Pancreas (tissue), 10 donors: ENCODE measurements at regions not wholly inside any gene's neighbourhood (a gene's known extent, or its start where the extent isn't known, plus 50 kb on each side); places are given as distances from the start of the nearest gene placed in this dataset.

Experiments
- ATAC-seq, 4 donors: fragments of 200-7000 bp; cut with Tn5 transposase; one replicate each; pipeline versions ENCODE4 v1.8.0 to v1.9.1; 2020; ENCODE audit warnings: mild to moderate bottlenecking in 4 of 4, moderate library complexity in 4 of 4
- DNase-seq, 6 donors: peaks; one replicate each; pipeline ENCODE4 v3.0.0-alpha.2; 2020
- FAIRE-seq: peaks from 2 replicates; lab custom pipeline; 2012; peaks lifted over from hg19 to GRCh38; lab: Jason Lieb, UNC
- H3K27ac ChIP-seq, 4 donors: fragments of 200-600 bp; sonication (generic); 1 replicate in 3 of 4; 2 replicates in 1 of 4; pipeline versions ENCODE4 v1.5.0 to v1.8.0; 2020
- H3K27me3 ChIP-seq, 4 donors: fragments of 200-600 bp; one replicate each; pipeline ENCODE4 v1.8.0; 2021
- H3K36me3 ChIP-seq, 3 donors: fragments of 200-600 bp; sonication (generic) in 1 of 3; one replicate each; pipeline versions ENCODE4 v1.5.0 to v1.8.0; 2020 to 2021
- H3K4me1 ChIP-seq, 3 donors: fragments of 200-600 bp; one replicate each; pipeline ENCODE4 v1.8.0; 2021
- H3K4me3 ChIP-seq, 4 donors: fragments of 200-600 bp; sonication (generic) in 2 of 4; one replicate each; pipeline versions ENCODE4 v1.5.0 to v1.8.0; 2020 to 2021
- H3K9me3 ChIP-seq, 4 donors: fragments of 200-600 bp; one replicate each; pipeline ENCODE4 v1.8.0; 2021
- CTCF ChIP-seq, 4 donors: fragments of 200-600 bp; sonication (generic) in 3 of 4; IDR thresholded peaks; one replicate each; pipeline versions ENCODE4 v1.5.0 to v1.8.0; 2021; ENCODE audit warnings: antibody characterized with exemption in 4 of 4
- WGBS, 2 donors: extraction: QIAGEN DNeasy Blood & Tissue Kit; methylation state at CpG; one replicate each; pipeline ENCODE4 v1.1.7; 2013; 5-methylcytosine and 5-hydroxymethylcytosine counted together
- intact Hi-C, 3 donors: fragments of 100-400 bp; cut with DNase I; formaldehyde crosslinking; loops; one replicate each; pipeline versions ENCODE4 v1.11.1 to v1.14.2; 2022
- donor health status: healthy with polysubstance abuse.
- donor health status: DM: no; HTN: no; CAD: no; lungs with moderate emphysema.
- donor health status: DM: no; HTN: no; CAD: no.
- donor health status: control.
- donor health status: control.
- donor health status: Bipolar disorder and iron deficiency.
- donor health status: DM: yes; HTN: yes; CAD: no.
- donor health status: DM: no; HTN: no; CAD: no.
- donor health status: DM: no; HTN: no; CAD: no.
- donor health status: DM: yes; HTN: yes; CAD: no.

GRCh38 chr10:133010095-133010842 is 67.9 kb upstream of the CFAP46 start:
- DNase-seq (no peak), ATAC-seq (no peak), FAIRE-seq (no peak)
- Histone ChIP-seq H3K36me3 (no peaks in the 10 kb centered on the region), H3K27me3 (no peaks in the 10 kb centered on the region), H3K27ac (peak overlapping the region in 1 of 4 donors; percentile 33), H3K4me3 (no peak overlapping the region), H3K4me1 (no peaks in the 10 kb centered on the region), H3K9me3 (no peaks in the 10 kb centered on the region)
- intact Hi-C loops, result no loop called here
- TF ChIP-seq CTCF (IDR thresholded peaks at IDR 0.05), result no peak
- 72 to 81% methylated on average over 23 of the region's 23 CpGs for WGBS, 2 donors

- 34 to 38% methylated on average over 23 of the region's 23 CpGs for WGBS, 2 donors
- Histone ChIP-seq H3K27ac (peak overlapping the region in 3 of 4 donors; percentile 30 to 48 (median 33)), H3K4me1 (no peaks in the 10 kb centered on the region), H3K9me3 (no peaks in the 10 kb centered on the region), H3K4me3 (no peak overlapping the region), H3K27me3 (no peaks in the 10 kb centered on the region), H3K36me3 (no peaks in the 10 kb centered on the region)
- FAIRE-seq (no peak), ATAC-seq (peak in 3 of 4 donors; percentile 73 to 79 (median 78)), DNase-seq (peak in 4 of 6 donors; percentile 23 to 66 (median 40))
- intact Hi-C loops, result no loop called here
- no peak for TF ChIP-seq CTCF (IDR thresholded peaks at IDR 0.05)
Measured at GRCh38 chr10:133009218-133009950, 67.0 kb upstream of the CFAP46 start.

- Histone ChIP-seq H3K9me3 (no peaks in the 10 kb centered on the region), H3K27ac (no peak overlapping the region), H3K27me3 (no peaks in the 10 kb centered on the region), H3K36me3 (no peaks in the 10 kb centered on the region), H3K4me1 (no peaks in the 10 kb centered on the region), H3K4me3 (no peak overlapping the region)
- DNase-seq, result peak in 1 of 6 donors; percentile 38
- intact Hi-C loops, result no loop called here
- WGBS, 2 donors, result 71 to 82% methylated on average over 11 of the region's 11 CpGs
- no peak for FAIRE-seq
- no peak for TF ChIP-seq CTCF (IDR thresholded peaks at IDR 0.05)
- ATAC-seq, result no peak
Measured at GRCh38 chr10:133008736-133009135, 66.4 kb upstream of the CFAP46 start.

GRCh38 chr10:133008196-133008595 is 65.8 kb upstream of the CFAP46 start:
- H3K4me3 ChIP-seq, result no peak overlapping the region
- H3K36me3 ChIP-seq, result no peaks in the 10 kb centered on the region
- no peaks in the 10 kb centered on the region for H3K4me1 ChIP-seq
- TF ChIP-seq CTCF (IDR thresholded peaks at IDR 0.05), result no peak
- DNase-seq (peak in 1 of 6 donors; percentile 55), ATAC-seq (no peak), FAIRE-seq (no peak)
- no peaks in the 10 kb centered on the region for H3K9me3 ChIP-seq
- 58 to 71% methylated on average over 23 of the region's 23 CpGs for WGBS, 2 donors
- H3K27me3 ChIP-seq, result no peaks in the 10 kb centered on the region
- intact Hi-C loops, result no loop called here
- no peak overlapping the region for H3K27ac ChIP-seq
